ENCODE measurements at regions not wholly inside any gene's neighbourhood (a gene's known extent, or its start where the extent isn't known, plus 50 kb on each side); places are given as distances from the start of the nearest gene placed in this dataset.

DNA sequence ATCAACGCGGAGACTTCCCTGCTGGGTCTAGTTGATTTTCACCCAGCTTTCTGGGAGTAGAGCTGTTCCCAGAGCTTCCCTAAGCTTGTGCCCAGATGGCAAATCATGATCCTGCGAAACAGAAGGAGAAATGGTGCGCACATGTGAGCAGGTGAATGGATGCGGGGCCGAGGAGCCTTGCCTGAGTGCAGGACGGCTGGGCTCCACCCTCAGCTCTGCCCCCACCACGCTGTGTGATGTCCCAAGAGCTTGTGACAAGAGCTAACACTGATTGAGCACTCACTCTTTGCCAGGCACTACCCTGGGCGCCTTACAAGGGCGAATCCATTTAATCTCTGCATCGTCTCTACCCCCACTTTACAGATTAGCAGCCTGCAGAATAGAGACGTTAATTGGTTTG is 162.7 kb upstream of the RPL38 start:
- TF ChIP-seq KDM1A (CRISPR knock-in tag; IDR thresholded peaks at IDR 0.05) (no peak), MYNN (CRISPR knock-in tag; IDR thresholded peaks at IDR 0.05; ENCODE audit: low read depth) (no peak), TAF1 (CRISPR knock-in tag; IDR thresholded peaks at IDR 0.05) (no peak), PBX3 (CRISPR knock-in tag; IDR thresholded peaks at IDR 0.05; ENCODE audit: borderline replicate concordance) (no peak), ZNF747 (CRISPR knock-in tag; IDR thresholded peaks at IDR 0.05; ENCODE audit: borderline replicate concordance) (no peak), RAD51 (IDR thresholded peaks at IDR 0.05; ENCODE audit: borderline replicate concordance) (no peak), MAFG (CRISPR knock-in tag; IDR thresholded peaks at IDR 0.05) (no peak)

All from HepG2 (cell line).